ENCODE measurements at regions not wholly inside any gene's neighbourhood (a gene's known extent, or its start where the extent isn't known, plus 50 kb on each side); places are given as distances from the start of the nearest gene placed in this dataset.

- TF ChIP-seq CTCF (CRISPR knock-in tag; IDR thresholded peaks at IDR 0.05) (no peak), RFX1 (IDR thresholded peaks at IDR 0.05) (no peak), ZNF432 (CRISPR knock-in tag; IDR thresholded peaks at IDR 0.05; ENCODE audit: borderline replicate concordance) (no peak), USF2 (IDR thresholded peaks at IDR 0.05; ENCODE audit: low read depth, low read length) (no peak), USF2 (CRISPR knock-in tag; IDR thresholded peaks at IDR 0.05; ENCODE audit: borderline replicate concordance) (no peak), ZNF670 (CRISPR knock-in tag; IDR thresholded peaks at IDR 0.05; ENCODE audit: borderline replicate concordance) (no peak), AHR (CRISPR knock-in tag; IDR thresholded peaks at IDR 0.05) (no peak), POLR2A (IDR thresholded peaks at IDR 0.05; ENCODE audit: insufficient read depth in 1 of 2, low read depth in 2 of 2, low read length in 2 of 2) (no peak), RERE (CRISPR knock-in tag; IDR thresholded peaks at IDR 0.05; ENCODE audit: low read depth) (no peak), ZNF232 (CRISPR knock-in tag; IDR thresholded peaks at IDR 0.05; ENCODE audit: borderline replicate concordance) (no peak)
Measured at GRCh38 chr9:81461196-81461595, 228.2 kb downstream of the TLE1 start.
